Myocyte (in vitro differentiated cells): ENCODE measurements at regions not wholly inside any gene's neighbourhood (a gene's known extent, or its start where the extent isn't known, plus 50 kb on each side); places are given as distances from the start of the nearest gene placed in this dataset. TPM values are rescaled to one million over a fixed set of nuclear protein-coding genes. Genes with fewer than 3 reads are reported as not detected.

Experiments
- DNase-seq: peaks from one replicate; pipeline ENCODE4 v3.0.0-alpha.2; 2012; ENCODE audit warnings: low read depth
- microRNA-seq: library from miRNA; unstranded; fragments of <30 nt; microRNA quantifications from one replicate; pipeline ENCODE4, GENCODE V29; 2016

- DNase-seq, result no peak
These were observed 58.7 kb upstream of the ZC3H12A start for GRCh38 chr1:37415611-37416244.

GRCh38 chr1:37420456-37420855 is 53.9 kb upstream of the ZC3H12A start:
- no peak for DNase-seq

- DNase-seq, result no peak
These were observed 50.6 kb upstream of the ZC3H12A start for GRCh38 chr1:37423810-37424209.

GRCh38 chr1:37424523-37424922 is 49.9 kb upstream of the ZC3H12A start:
- DNase-seq, result no peak

Small RNA genes lying in the stretch of these regions (microRNA-seq; reads per million reads assigned to microRNA genes)
- gene MIR4255, result not detected
